ENCODE measurements at regions not wholly inside any gene's neighbourhood (a gene's known extent, or its start where the extent isn't known, plus 50 kb on each side); places are given as distances from the start of the nearest gene placed in this dataset.
"Not testable (repeated sequence)": the region's sequence is repeated elsewhere in the genome, so short reads cannot be mapped to it uniquely, and the experiment has no call there.

GRCh38 chr11:13614918-13615317, 53.5 kb upstream of the FAR1 start:
- not testable (repeated sequence) for ATAC-seq

- no peak for TF ChIP-seq ISL1 (CRISPR knock-in tag; IDR thresholded peaks at IDR 0.05)
- no peak for TF ChIP-seq TSHZ2 (CRISPR knock-in tag; IDR thresholded peaks at IDR 0.05)
- no peak for TF ChIP-seq OSR1 (CRISPR knock-in tag; IDR thresholded peaks at IDR 0.05)
- TF ChIP-seq SNAI2 (CRISPR knock-in tag; IDR thresholded peaks at IDR 0.05) = no peak
- TF ChIP-seq ZNF565 (CRISPR knock-in tag; conservative IDR thresholded peaks at IDR 0.05; ENCODE audit: low read depth) = no peak
- no peak for TF ChIP-seq CSRNP3 (CRISPR knock-in tag; IDR thresholded peaks at IDR 0.05)
- no peak for TF ChIP-seq PPARA (CRISPR knock-in tag; IDR thresholded peaks at IDR 0.05; ENCODE audit: borderline replicate concordance)
- no peak for TF ChIP-seq CREB5 (CRISPR knock-in tag; IDR thresholded peaks at IDR 0.05; ENCODE audit: low read depth)
- TF ChIP-seq ZFP30 (CRISPR knock-in tag; IDR thresholded peaks at IDR 0.05) = no peak
- no peak for TF ChIP-seq GLIS3 (CRISPR knock-in tag; IDR thresholded peaks at IDR 0.05)
- TF ChIP-seq CSDC2 (CRISPR knock-in tag; IDR thresholded peaks at IDR 0.05) = no peak
- no peak for TF ChIP-seq ZFP3 (CRISPR knock-in tag; IDR thresholded peaks at IDR 0.05)
- no peak for TF ChIP-seq BACH2 (CRISPR knock-in tag; IDR thresholded peaks at IDR 0.05; ENCODE audit: borderline replicate concordance)
- no peak for TF ChIP-seq TOX (CRISPR knock-in tag; IDR thresholded peaks at IDR 0.05; ENCODE audit: borderline replicate concordance)
- no peak for TF ChIP-seq ESRRG (CRISPR knock-in tag; IDR thresholded peaks at IDR 0.05)
- no peak for TF ChIP-seq ARNTL (CRISPR knock-in tag; IDR thresholded peaks at IDR 0.05; ENCODE audit: borderline replicate concordance, low read depth)
- no peak for ATAC-seq
Observed at GRCh38 chr11:13608656-13609055, 59.8 kb upstream of the FAR1 start.

- TF ChIP-seq CREB5 (CRISPR knock-in tag; IDR thresholded peaks at IDR 0.05; ENCODE audit: low read depth) (no peak), RARB (CRISPR knock-in tag; IDR thresholded peaks at IDR 0.05) (no peak), ZNF8 (CRISPR knock-in tag; IDR thresholded peaks at IDR 0.05) (no peak), ZNF565 (CRISPR knock-in tag; conservative IDR thresholded peaks at IDR 0.05; ENCODE audit: low read depth) (no peak)
- ATAC-seq = no peak
Observed at GRCh38 chr11:13606701-13607100, 61.8 kb upstream of the FAR1 start.

GRCh38 chr11:13603661-13604060, 64.8 kb upstream of the FAR1 start:
- no peak for TF ChIP-seq ZFP30 (CRISPR knock-in tag; IDR thresholded peaks at IDR 0.05)
- TF ChIP-seq ISL1 (CRISPR knock-in tag; IDR thresholded peaks at IDR 0.05) = no peak
- no peak for TF ChIP-seq RARB (CRISPR knock-in tag; IDR thresholded peaks at IDR 0.05)
- TF ChIP-seq ESRRG (CRISPR knock-in tag; IDR thresholded peaks at IDR 0.05) = no peak
- TF ChIP-seq ZNF8 (CRISPR knock-in tag; IDR thresholded peaks at IDR 0.05) = no peak
- no peak for TF ChIP-seq CSRNP3 (CRISPR knock-in tag; IDR thresholded peaks at IDR 0.05)
- no peak for TF ChIP-seq OSR1 (CRISPR knock-in tag; IDR thresholded peaks at IDR 0.05)
- no peak for ATAC-seq

GRCh38 chr11:13602844-13603243, 65.6 kb upstream of the FAR1 start:
- ATAC-seq = no peak

More at GRCh38 chr11:13602844-13603243, 65.6 kb upstream of the FAR1 start:
- TF ChIP-seq ZFP30 (CRISPR knock-in tag; IDR thresholded peaks at IDR 0.05) (no peak), CREB5 (CRISPR knock-in tag; IDR thresholded peaks at IDR 0.05; ENCODE audit: low read depth) (no peak), ZC3H10 (CRISPR knock-in tag; IDR thresholded peaks at IDR 0.05) (no peak), TOX (CRISPR knock-in tag; IDR thresholded peaks at IDR 0.05; ENCODE audit: borderline replicate concordance) (no peak), ESRRG (CRISPR knock-in tag; IDR thresholded peaks at IDR 0.05) (no peak), OSR1 (CRISPR knock-in tag; IDR thresholded peaks at IDR 0.05) (no peak), BACH2 (CRISPR knock-in tag; IDR thresholded peaks at IDR 0.05; ENCODE audit: borderline replicate concordance) (no peak), ZNF70 (CRISPR knock-in tag; IDR thresholded peaks at IDR 0.05) (no peak), PPARA (CRISPR knock-in tag; IDR thresholded peaks at IDR 0.05; ENCODE audit: borderline replicate concordance) (no peak), ISL1 (CRISPR knock-in tag; IDR thresholded peaks at IDR 0.05) (no peak), ZFP3 (CRISPR knock-in tag; IDR thresholded peaks at IDR 0.05) (no peak), GLIS3 (CRISPR knock-in tag; IDR thresholded peaks at IDR 0.05) (no peak)
